ENCODE measurements at regions not wholly inside any gene's neighbourhood (a gene's known extent, or its start where the extent isn't known, plus 50 kb on each side); places are given as distances from the start of the nearest gene placed in this dataset.

- 77% methylated on average over 2 of the region's 3 CpGs for WGBS (ENCODE audit: insufficient coverage)
- no peaks in the 10 kb centered on the region for H3K4me1 ChIP-seq (ENCODE audit: control insufficient read depth in 2 of 2, insufficient read depth in 2 of 2, low read length in 2 of 2)
- H3K36me3 ChIP-seq (replicated peaks in 1 of 2; ENCODE audit: control extremely low read depth in 1 of 2, control insufficient read depth in 1 of 2, extremely low read depth in 1 of 2, insufficient read depth in 2 of 2, low read length in 1 of 2): no peaks in the 10 kb centered on the region
- H3K79me2 ChIP-seq (ENCODE audit: control insufficient read depth, insufficient read depth, low read length): no peaks in the 10 kb centered on the region
- CTCF ChIA-PET: interaction anchor here (1.6 kb wide), 1 partner anchor 78 kb away, joined by 3 read pairs; no protein-coding TSS in a partner anchor
- Mint-ChIP-seq H3K27ac (no peak overlapping the region), H3K27me3 (peaks cover 16% of the 10 kb centered on the region), H3K4me3 (no peak overlapping the region), H3K9me3 (ENCODE audit: insufficient read depth) (no peaks in the 10 kb centered on the region), H3K4me1 (no peaks in the 10 kb centered on the region)
- intact Hi-C loops (cut with micrococcal nuclease): no loop called here
- no peak overlapping the region for H3K4me2 ChIP-seq (replicated peaks; ENCODE audit: low read depth, low read length, poor library complexity, severe bottlenecking)
- no peak overlapping the region for H3K4me3 ChIP-seq (ENCODE audit: control extremely low read depth in 1 of 5, extremely low read depth in 1 of 5, insufficient read depth in 1 of 5, low read depth in 2 of 5, low read length in 4 of 5)
- ATAC-seq (ENCODE audit: low read depth) (no peak), DNase-seq (no peak)
- no peaks in the 10 kb centered on the region for H3K27me3 ChIP-seq (replicated peaks in 1 of 4; ENCODE audit: control extremely low read depth in 1 of 4, control insufficient read depth in 3 of 4, insufficient read depth in 4 of 4, low read length in 3 of 4)
- no peak for TF ChIP-seq EZH2 (IDR thresholded peaks at IDR 0.05; ENCODE audit: borderline replicate concordance, insufficient read depth, low read depth, low read length, poor library complexity, severe bottlenecking)
- TF ChIP-seq CTCF (IDR thresholded peaks at IDR 0.05): no peak
- no peak overlapping the region for H3K9ac ChIP-seq (ENCODE audit: low read length)
- H4K20me1 ChIP-seq (ENCODE audit: control insufficient read depth, insufficient read depth, low read length, poor library complexity, severe bottlenecking): no peaks in the 10 kb centered on the region
- no peak overlapping the region for H3K27ac ChIP-seq (ENCODE audit: low read length in 2 of 2)
- H2AFZ ChIP-seq (ENCODE audit: insufficient read depth, low read depth, low read length, poor library complexity, severe bottlenecking): no peak overlapping the region
- POLR2A ChIA-PET: no interaction called here
- no peaks in the 10 kb centered on the region for H3K9me3 ChIP-seq (ENCODE audit: control extremely low read depth in 1 of 3, control insufficient read depth in 2 of 3, insufficient read depth in 1 of 3, low read length in 2 of 3)
These were observed 303.5 kb upstream of the KAZN start for GRCh38 chr1:14294860-14295536.

- H3K27me3 ChIP-seq (replicated peaks in 1 of 4; ENCODE audit: control extremely low read depth in 1 of 4, control insufficient read depth in 3 of 4, insufficient read depth in 4 of 4, low read length in 3 of 4): no peaks in the 10 kb centered on the region
- 96% methylated on average over 3 of the region's 3 CpGs for WGBS (ENCODE audit: insufficient coverage)
- no peaks in the 10 kb centered on the region for H3K4me1 ChIP-seq (ENCODE audit: control insufficient read depth in 2 of 2, insufficient read depth in 2 of 2, low read length in 2 of 2)
- no peaks in the 10 kb centered on the region for H3K4me1 Mint-ChIP-seq
- no peak overlapping the region for H3K4me3 Mint-ChIP-seq
- no peak overlapping the region for H3K4me3 ChIP-seq (ENCODE audit: control extremely low read depth in 1 of 5, extremely low read depth in 1 of 5, insufficient read depth in 1 of 5, low read depth in 2 of 5, low read length in 4 of 5)
- no peak for DNase-seq
- POLR2A ChIA-PET: no interaction called here
- TF ChIP-seq EZH2 (IDR thresholded peaks at IDR 0.05; ENCODE audit: borderline replicate concordance, insufficient read depth, low read depth, low read length, poor library complexity, severe bottlenecking) (no peak), CTCF (IDR thresholded peaks at IDR 0.05) (no peak)
- H3K9me3 Mint-ChIP-seq (ENCODE audit: insufficient read depth): no peaks in the 10 kb centered on the region
- H3K27ac Mint-ChIP-seq: no peak overlapping the region
- no peaks in the 10 kb centered on the region for H3K79me2 ChIP-seq (ENCODE audit: control insufficient read depth, insufficient read depth, low read length)
- no peaks in the 10 kb centered on the region for H4K20me1 ChIP-seq (ENCODE audit: control insufficient read depth, insufficient read depth, low read length, poor library complexity, severe bottlenecking)
- H3K4me2 ChIP-seq (replicated peaks; ENCODE audit: low read depth, low read length, poor library complexity, severe bottlenecking): no peak overlapping the region
- CTCF ChIA-PET: interaction anchor here (1.6 kb wide), 1 partner anchor 79 kb away, joined by 3 read pairs; no protein-coding TSS in a partner anchor
- no peak overlapping the region for H3K27ac ChIP-seq (ENCODE audit: low read length in 2 of 2)
- H3K9me3 ChIP-seq (ENCODE audit: control extremely low read depth in 1 of 3, control insufficient read depth in 2 of 3, insufficient read depth in 1 of 3, low read length in 2 of 3): no peaks in the 10 kb centered on the region
- no peak overlapping the region for H3K9ac ChIP-seq (ENCODE audit: low read length)
- intact Hi-C loops (cut with micrococcal nuclease): no loop called here
- no peak for ATAC-seq (ENCODE audit: low read depth)
- H2AFZ ChIP-seq (ENCODE audit: insufficient read depth, low read depth, low read length, poor library complexity, severe bottlenecking): no peak overlapping the region
- peaks cover 15% of the 10 kb centered on the region for H3K27me3 Mint-ChIP-seq
- no peaks in the 10 kb centered on the region for H3K36me3 ChIP-seq (replicated peaks in 1 of 2; ENCODE audit: control extremely low read depth in 1 of 2, control insufficient read depth in 1 of 2, extremely low read depth in 1 of 2, insufficient read depth in 2 of 2, low read length in 1 of 2)
These were observed 301.7 kb upstream of the KAZN start for GRCh38 chr1:14296795-14297194.

Measured in B cell (primary cell).